ENCODE measurements at regions not wholly inside any gene's neighbourhood (a gene's known extent, or its start where the extent isn't known, plus 50 kb on each side); places are given as distances from the start of the nearest gene placed in this dataset.

DNA sequence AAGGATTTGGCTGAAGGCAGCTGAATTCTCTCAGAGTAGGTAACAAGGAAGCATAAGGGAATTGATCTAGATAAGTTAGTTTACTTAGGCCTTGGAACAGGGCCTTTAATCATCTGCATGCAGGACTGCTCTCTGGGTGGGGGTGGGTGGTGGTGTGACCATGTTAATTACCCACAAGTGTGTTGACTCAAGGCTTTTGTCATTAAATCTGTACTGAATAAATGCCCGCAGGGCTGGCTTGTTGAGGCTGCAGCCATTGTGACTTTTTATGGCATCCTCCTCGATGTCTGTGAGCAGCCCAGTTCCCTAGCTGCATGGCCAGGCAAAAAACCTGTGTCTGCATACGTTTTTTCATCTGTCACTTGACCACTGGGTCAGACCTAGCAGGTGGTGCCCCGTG lies 63.5 kb upstream of the ASCC3 start:
- no peak for DNase-seq (ENCODE audit: low spot score)

GRCh38 chr6:100946021-100946540 lies 65.0 kb upstream of the ASCC3 start:
- no peak for DNase-seq (ENCODE audit: low spot score)

GRCh38 chr6:100946711-100947110 lies 65.6 kb upstream of the ASCC3 start:
- DNase-seq (ENCODE audit: low spot score) = no peak

- no peak for DNase-seq (ENCODE audit: low spot score)
These were observed 67.4 kb upstream of the ASCC3 start for GRCh38 chr6:100948381-100949133.

GRCh38 chr6:100952006-100952405 lies 70.9 kb upstream of the ASCC3 start:
- DNase-seq (ENCODE audit: low spot score) = no peak

DNA sequence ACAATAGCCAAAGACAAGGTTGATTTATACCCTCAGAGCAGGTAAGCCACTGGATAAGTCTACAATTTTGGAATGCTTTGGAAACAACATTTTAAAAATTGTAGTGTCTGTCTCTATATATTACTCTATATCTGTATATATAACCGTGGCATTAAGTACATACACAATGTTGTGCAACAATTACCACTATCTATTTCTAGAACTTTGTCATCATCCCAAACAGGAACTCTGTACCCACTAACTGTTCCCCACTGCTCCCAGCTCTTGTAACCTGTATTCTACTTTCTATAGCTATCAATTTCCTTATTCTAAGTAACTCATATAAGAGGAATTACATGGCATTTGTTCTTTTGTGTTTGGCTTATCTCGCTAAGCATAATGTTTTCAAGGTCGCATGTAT lies 78.2 kb upstream of the ASCC3 start:
- DNase-seq (ENCODE audit: low spot score) = no peak

GRCh38 chr6:100962466-100962865 lies 81.3 kb upstream of the ASCC3 start:
- no peak for DNase-seq (ENCODE audit: low spot score)

GRCh38 chr6:100965067-100965466 lies 83.9 kb upstream of the ASCC3 start:
- DNase-seq (ENCODE audit: low spot score) = no peak

- no peak for DNase-seq (ENCODE audit: low spot score)
These were observed 87.8 kb upstream of the ASCC3 start for GRCh38 chr6:100968949-100969348.

DNA sequence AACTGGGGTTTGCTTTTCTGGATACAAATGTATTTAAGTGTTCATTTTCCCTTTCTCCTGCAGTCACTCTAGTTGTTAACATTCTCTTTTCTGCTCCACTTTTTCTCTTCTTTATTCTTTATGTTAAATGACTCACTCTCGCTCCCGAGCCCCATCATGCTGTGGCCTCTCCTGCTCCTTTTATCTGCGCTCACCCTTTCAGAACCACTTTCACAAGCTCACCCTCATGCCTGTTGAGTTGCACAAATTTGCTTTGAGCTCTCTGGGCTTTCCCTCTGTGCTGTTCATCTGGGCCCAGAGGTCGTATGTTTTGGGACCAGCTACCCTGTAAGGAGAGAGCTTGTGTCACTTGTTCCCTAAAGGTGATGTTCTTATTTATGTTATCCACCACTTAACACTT lies 98.1 kb upstream of the ASCC3 start:
- no peak for DNase-seq (ENCODE audit: low spot score)

GRCh38 chr6:100980949-100981348 lies 99.8 kb upstream of the ASCC3 start:
- no peak for DNase-seq (ENCODE audit: low spot score)

- no peak for DNase-seq (ENCODE audit: low spot score)
These were observed 105.8 kb upstream of the ASCC3 start for GRCh38 chr6:100986921-100987320.

- no peak for DNase-seq (ENCODE audit: low spot score)
These were observed 106.4 kb upstream of the ASCC3 start for GRCh38 chr6:100987556-100987955.

GRCh38 chr6:100988391-100988984 lies 107.4 kb upstream of the ASCC3 start:
- DNase-seq (ENCODE audit: low spot score) = no peak

- DNase-seq (ENCODE audit: low spot score) = no peak
These were observed 108.9 kb upstream of the ASCC3 start for GRCh38 chr6:100990070-100990469.

DNA sequence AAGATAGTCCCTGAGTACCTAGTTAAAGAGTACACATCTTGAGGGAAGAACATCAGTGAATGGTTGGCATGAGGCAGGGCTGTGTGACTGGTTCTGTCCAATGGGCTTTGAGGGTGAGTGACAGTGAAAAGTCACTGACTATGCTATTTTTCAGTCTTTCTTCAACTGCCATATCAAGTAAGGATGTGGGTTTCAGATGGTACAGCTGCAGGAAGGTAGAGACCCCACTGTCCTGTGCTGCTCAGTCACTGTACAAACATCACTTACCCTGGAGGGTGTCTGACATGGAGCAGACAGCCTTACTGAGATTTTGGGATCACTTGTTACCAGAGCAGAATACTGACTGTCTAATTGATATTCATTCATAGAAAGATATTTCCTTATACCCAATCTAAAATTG lies 115.3 kb upstream of the ASCC3 start:
- no peak for DNase-seq (ENCODE audit: low spot score)

DNA sequence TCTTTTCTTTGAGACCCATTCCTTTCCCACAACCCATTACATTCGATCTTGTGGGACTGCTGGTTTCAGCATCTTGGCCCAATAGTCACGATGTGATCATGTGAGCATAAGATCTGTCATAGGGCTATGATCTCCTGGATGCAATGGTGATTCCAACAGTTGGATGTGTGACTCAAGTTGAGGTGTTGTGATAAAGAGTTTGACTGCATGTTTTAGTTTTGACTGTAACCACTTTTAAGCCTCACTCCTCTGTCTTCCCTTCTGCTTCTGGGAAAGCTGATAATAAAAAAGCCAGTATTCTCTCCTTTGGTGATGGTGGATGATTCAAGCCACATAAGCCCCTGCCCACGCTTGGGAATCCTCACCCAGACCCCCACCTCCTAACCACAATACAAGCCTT lies 117.0 kb upstream of the ASCC3 start:
- no peak for DNase-seq (ENCODE audit: low spot score)

- no peak for DNase-seq (ENCODE audit: low spot score)
These were observed 118.0 kb upstream of the ASCC3 start for GRCh38 chr6:100999034-100999597.

DNA sequence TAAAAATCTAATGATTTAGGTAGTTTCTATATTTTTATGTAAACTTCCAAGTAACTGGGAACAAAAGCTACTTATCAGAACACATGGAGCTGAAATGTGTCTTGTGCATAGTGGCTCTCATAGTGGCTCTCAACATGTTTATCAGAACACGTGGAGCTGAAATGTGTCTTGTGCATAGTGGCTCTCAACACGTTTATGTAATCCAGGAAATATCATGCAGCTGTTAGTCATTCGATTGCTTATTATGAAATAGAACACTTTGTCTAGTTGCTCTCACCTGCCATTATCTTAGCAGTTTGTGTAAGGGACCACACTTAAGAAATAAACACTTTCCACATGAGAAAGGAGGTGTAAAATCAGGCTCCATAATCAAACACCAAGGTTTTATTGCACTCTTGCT lies 119.2 kb upstream of the ASCC3 start:
- DNase-seq (ENCODE audit: low spot score) = no peak

DNA sequence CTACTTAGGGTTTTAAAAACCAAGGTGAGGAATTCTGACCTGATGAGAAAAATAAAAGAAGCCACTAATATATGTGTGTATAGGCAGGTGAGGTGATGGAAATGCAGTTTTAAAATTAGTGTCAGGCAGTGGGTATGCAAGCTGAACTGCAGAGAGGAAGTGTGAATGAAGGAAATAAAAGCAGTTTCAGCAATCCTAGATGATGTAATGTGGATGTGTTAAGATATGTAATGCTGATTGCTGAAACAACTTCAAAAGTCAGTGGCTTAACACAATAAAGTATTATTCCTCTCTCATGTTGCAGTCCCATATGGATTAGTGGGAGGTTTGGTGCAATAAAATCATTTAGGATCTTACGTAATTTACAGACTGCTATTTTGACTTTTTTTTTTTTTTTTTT lies 119.9 kb upstream of the ASCC3 start:
- DNase-seq (ENCODE audit: low spot score) = no peak

DNA sequence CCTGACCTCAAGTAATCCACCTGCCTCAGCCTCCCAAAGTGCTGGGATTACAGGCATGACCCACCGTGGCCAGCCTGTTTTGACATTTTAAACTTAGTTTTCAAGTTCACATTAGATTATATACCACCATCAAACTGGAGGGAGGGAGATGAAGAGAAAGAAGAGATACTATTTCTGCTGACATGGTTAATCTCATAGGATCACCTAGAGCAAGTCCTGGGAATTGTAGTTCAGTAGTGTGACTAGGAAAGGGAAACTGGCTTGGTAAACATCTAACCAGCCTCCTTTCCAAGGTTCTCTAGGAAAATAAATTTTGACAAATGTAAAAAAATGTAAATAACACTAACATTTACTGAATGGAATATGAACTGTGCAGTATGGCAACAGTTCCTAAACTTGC lies 120.5 kb upstream of the ASCC3 start:
- DNase-seq (ENCODE audit: low spot score) = no peak

DNA sequence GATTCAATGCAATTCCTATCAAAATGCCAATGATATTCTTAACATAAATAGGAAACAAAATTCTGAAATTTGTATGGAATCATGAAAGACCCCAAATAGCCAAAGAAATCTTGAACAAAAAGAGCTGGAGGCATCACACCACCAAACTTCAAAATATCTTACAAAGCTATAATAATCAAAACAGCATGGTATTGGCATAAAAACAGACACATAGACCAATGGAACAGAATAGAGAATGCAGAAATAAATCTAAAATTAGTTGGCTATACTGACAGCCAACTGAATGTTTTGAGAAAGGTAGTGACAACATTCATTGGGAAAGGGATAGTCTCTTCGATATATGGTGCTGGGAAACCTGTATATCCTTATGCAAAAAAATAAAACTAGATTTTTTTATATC lies 121.9 kb upstream of the ASCC3 start:
- no peak for DNase-seq (ENCODE audit: low spot score)

DNA sequence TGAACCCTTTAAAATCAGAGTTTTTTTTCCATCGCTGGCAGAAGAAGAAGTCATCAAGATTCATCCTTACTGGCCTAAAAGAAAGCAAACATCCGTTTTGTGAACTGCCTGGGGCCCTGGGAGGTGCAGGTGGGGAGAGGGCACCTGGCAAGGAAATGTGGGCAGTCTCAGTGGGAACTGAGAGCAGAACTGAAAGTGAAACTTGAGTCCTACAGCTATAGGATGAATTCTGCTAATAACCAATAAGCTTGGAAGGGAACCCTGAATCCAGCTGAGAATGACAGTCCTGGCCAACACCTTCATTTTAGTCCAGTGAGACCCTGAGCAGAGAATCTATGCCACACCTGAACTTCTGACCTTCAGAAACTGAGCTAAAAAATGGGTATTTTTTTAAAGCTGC lies 130.1 kb upstream of the ASCC3 start:
- peak; percentile 17 for DNase-seq (ENCODE audit: low spot score)

All from CD4-positive, alpha-beta T cell treated with Interleukin-15 for 4 hours (primary cell).